IMR-90 (cell line): ENCODE measurements at regions not wholly inside any gene's neighbourhood (a gene's known extent, or its start where the extent isn't known, plus 50 kb on each side); places are given as distances from the start of the nearest gene placed in this dataset.

Experiments used
- ATAC-seq: fragments of 200-7000 bp; cut with Tn5 transposase; 2 replicates; pipeline ENCODE4 v1.9.1; 2020; ENCODE audit warnings: low read depth, mild to moderate bottlenecking, moderate library complexity
- BruUV-seq: library from RNA; stranded (reverse); fragments of 400-500 nt; replicated peaks from 2 replicates; lab custom pipeline; 2021; lab: Mats Ljungman, UMichigan
- CTCF ChIA-PET: fragments of 300-600 bp; formaldehyde crosslinking; extraction: SDS; loops from one replicate; lab custom pipeline; 2021; ENCODE audit warnings: antibody characterized with exemption; lab: Yijun Ruan, JAX
- POLR2A ChIA-PET: fragments of 300-600 bp; sonication (Branson Sonifier 250); formaldehyde crosslinking; loops from one replicate; lab custom pipeline; 2022; ENCODE audit warnings: antibody characterized with exemption; ENCODE audit not compliant: unreplicated experiment; lab: Charles Lee
- DNase-seq: peaks from one replicate; pipeline ENCODE4 v3.0.0; 2013
- H2AFZ ChIP-seq: replicated peaks from 2 replicates; pipeline ENCODE3; 2013; ENCODE audit warnings: low read length, mild to moderate bottlenecking; ENCODE audit not compliant: poor library complexity
- H2AK5ac ChIP-seq: 2 replicates; pipeline ENCODE4 v1.6.1; 2013; ENCODE audit warnings: low read depth, low read length, inconsistent platforms
- H2AK9ac ChIP-seq: replicated peaks from 2 replicates; pipeline ENCODE3; 2013; ENCODE audit warnings: mild to moderate bottlenecking, low read depth, low read length, moderate library complexity; ENCODE audit not compliant: poor library complexity
- H2BK120ac ChIP-seq: 2 replicates; pipeline ENCODE4 v1.6.1; 2013; ENCODE audit warnings: low read depth, low read length, inconsistent platforms
- H2BK15ac ChIP-seq: 3 replicates; pipeline ENCODE4 v1.6.1; 2013; ENCODE audit warnings: low read depth, low read length, inconsistent platforms
- H2BK20ac ChIP-seq: 2 replicates; pipeline ENCODE4 v1.6.1; 2013; ENCODE audit warnings: low read depth, mild to moderate bottlenecking, inconsistent platforms, low read length, moderate library complexity
- H2BK5ac ChIP-seq: 2 replicates; pipeline ENCODE4 v1.6.1; 2013; ENCODE audit warnings: mild to moderate bottlenecking, low read depth, low read length, inconsistent platforms; ENCODE audit not compliant: poor library complexity, severe bottlenecking
- H3K14ac ChIP-seq: replicated peaks from 2 replicates; pipeline ENCODE4 v1.6.1; 2013; ENCODE audit warnings: low read depth, low read length, inconsistent platforms
- H3K18ac ChIP-seq: 2 replicates; pipeline ENCODE4 v1.6.1; 2013; ENCODE audit warnings: low read depth, low read length, control low read depth
- H3K23ac ChIP-seq: 2 replicates; pipeline ENCODE4 v1.6.1; 2013; ENCODE audit warnings: low read depth, low read length, inconsistent platforms
- H3K27ac ChIP-seq: 2 replicates; pipeline ENCODE4 v1.5.1; 2013; ENCODE audit warnings: mild to moderate bottlenecking, control low read depth, low read length; ENCODE audit not compliant: insufficient read depth
- H3K27me3 ChIP-seq: 2 replicates; pipeline ENCODE4 v1.6.1; 2013; ENCODE audit warnings: low read length; ENCODE audit not compliant: control insufficient read depth, insufficient read depth
- H3K36me3 ChIP-seq: 2 replicates; pipeline ENCODE4 v1.6.1; 2013; ENCODE audit warnings: low read length, mixed read lengths; ENCODE audit not compliant: control insufficient read depth, insufficient read depth
- H3K4ac ChIP-seq: 2 replicates; pipeline ENCODE4 v1.6.1; 2013; ENCODE audit warnings: low read depth, low read length, inconsistent platforms
- H3K4me1 ChIP-seq: 2 replicates; pipeline ENCODE4 v1.6.1; 2013; ENCODE audit warnings: low read length, mixed read lengths; ENCODE audit not compliant: control insufficient read depth, insufficient read depth
- H3K4me2 ChIP-seq: 2 replicates; pipeline ENCODE4 v1.6.1; 2013; ENCODE audit warnings: low read depth, mild to moderate bottlenecking, control low read depth, low read length, moderate library complexity
- H3K4me3 ChIP-seq: 2 replicates; pipeline ENCODE4 v1.5.1; 2013; ENCODE audit warnings: low read depth, mild to moderate bottlenecking, control low read depth, low read length, moderate library complexity; ENCODE audit not compliant: insufficient read depth
- H3K56ac ChIP-seq: 2 replicates; pipeline ENCODE4 v1.6.1; 2013; ENCODE audit warnings: low read length, inconsistent platforms; ENCODE audit not compliant: insufficient read depth; ENCODE audit errors: extremely low read depth
- H3K79me1 ChIP-seq, 2 experiments: 2 replicates each; pipeline ENCODE4 v1.6.1; 2013; ENCODE audit warnings: low read length in 2 of 2, inconsistent platforms in 1 of 2, low read depth in 1 of 2
- H3K9ac ChIP-seq: 2 replicates; pipeline ENCODE4 v1.6.1; 2013; ENCODE audit warnings: low read depth, low read length, control low read depth
- H3K9me1 ChIP-seq: 2 replicates; pipeline ENCODE4 v1.6.1; 2013; ENCODE audit warnings: low read length, inconsistent platforms; ENCODE audit not compliant: insufficient read depth
- H3K9me3 ChIP-seq: 2 replicates; pipeline ENCODE4 v1.6.1; 2013; ENCODE audit warnings: low read length; ENCODE audit not compliant: control insufficient read depth, insufficient read depth
- H4K20me1 ChIP-seq: 2 replicates; pipeline ENCODE4 v1.6.1; 2013; ENCODE audit warnings: low read length, inconsistent platforms; ENCODE audit not compliant: insufficient read depth
- H4K5ac ChIP-seq: 2 replicates; pipeline ENCODE4 v1.6.1; 2013; ENCODE audit warnings: mild to moderate bottlenecking, low read depth, low read length, control low read depth
- H4K8ac ChIP-seq, 2 experiments: 2 replicates each; pipeline ENCODE4 v1.6.1; 2013; ENCODE audit warnings: low read depth in 2 of 2, low read length in 2 of 2, control low read depth in 1 of 2, inconsistent platforms in 1 of 2
- H4K91ac ChIP-seq: 2 replicates; pipeline ENCODE4 v1.6.1; 2013; ENCODE audit warnings: low read depth, low read length, inconsistent platforms; ENCODE audit not compliant: insufficient read depth
- CEBPB ChIP-seq: IDR thresholded peaks from 2 replicates; pipeline ENCODE4 v1.6.1; 2012; ENCODE audit warnings: low read depth, low read length, improper control_type of control experiment
- CHD1 ChIP-seq: IDR thresholded peaks from 2 replicates; pipeline ENCODE4 v1.6.1; 2012; ENCODE audit warnings: low read depth, low read length, improper control_type of control experiment
- MAFK ChIP-seq: IDR thresholded peaks from 2 replicates; pipeline ENCODE4 v1.6.1; 2012; ENCODE audit warnings: low read depth, low read length, improper control_type of control experiment
- WGBS, 2 experiments: methylation state at CpG; one replicate each; pipeline versions ENCODE4 v1.1.5 to v1.1.7; 2013; ENCODE audit warnings: missing lambda C conversion rate in 2 of 2; ENCODE audit not compliant: insufficient read length in 1 of 2; ENCODE audit errors: extremely low coverage in 2 of 2; 5-methylcytosine and 5-hydroxymethylcytosine counted together
- dilution Hi-C: fragments of 300-500 bp; cut with HindIII; formaldehyde crosslinking; loops from one replicate; pipeline ENCODE4 v1.14.3; 2018; ENCODE audit warnings: low sequenced_read_pairs; ENCODE audit not compliant: unreplicated experiment
- in situ Hi-C: fragments of 300-500 bp; cut with MboI; formaldehyde crosslinking; loops from 3 replicates; pipeline ENCODE4 v1.14.3; 2019; ENCODE audit warnings: low sequenced_read_pairs, inconsistent platforms, mixed read lengths
- intact Hi-C: fragments of 100-400 bp; cut with micrococcal nuclease; formaldehyde crosslinking; loops from 2 replicates; pipeline ENCODE4 v1.10.0; 2022

GRCh38 chr3:27573780-27574437 lies 89.7 kb upstream of the SLC4A7 start:
- Histone ChIP-seq H3K18ac (no peak overlapping the region), H2AK5ac (no peak overlapping the region), H3K9me3 (no peaks in the 10 kb centered on the region), H3K56ac (no peak overlapping the region), H2BK120ac (0 out of 2 replicates have a peak overlapping the region, but pooled peaks have one; percentile 20), H3K4me2 (no peak overlapping the region), H4K5ac (no peak overlapping the region), H2BK15ac (no peak overlapping the region), H3K9ac (no peak overlapping the region), H4K91ac (no peak overlapping the region), H3K14ac (no peak overlapping the region), H3K23ac (no peak overlapping the region), H4K8ac (no peak overlapping the region), H3K4me3 (no peak overlapping the region), H3K36me3 (no peaks in the 10 kb centered on the region), H3K27me3 (no peaks in the 10 kb centered on the region), H3K79me1 (no peaks in the 10 kb centered on the region), H3K4me1 (peaks cover 2% of the 10 kb centered on the region; the same call in 1 of the 2 replicates), H4K20me1 (no peaks in the 10 kb centered on the region), H2AFZ (no peak overlapping the region), H3K9me1 (no peaks in the 10 kb centered on the region), H3K27ac (no peak overlapping the region), H3K4ac (no peak overlapping the region), H2AK9ac (no peak overlapping the region), H2BK20ac (peak overlapping the region; percentile 39; the same call in 1 of the 2 replicates), H2BK5ac (no peak overlapping the region)
- BruUV-seq = no TSS peak
- TF ChIP-seq CEBPB (peak; percentile 9; the same call in 1 of the 2 replicates), CHD1 (no peak), MAFK (no peak)
- dilution Hi-C loops = no loop called here
- POLR2A ChIA-PET = no interaction called here
- peak; percentile 52 for DNase-seq
- CTCF ChIA-PET = interaction anchor here (0.5 to 1.1 kb wide), 3 partner anchors 19 to 39 kb away, joined by 3 to 5 read pairs (median 4); no protein-coding TSS in a partner anchor
- in situ Hi-C loops = no loop called here
- intact Hi-C loops = no loop called here
- ATAC-seq = peak; percentile 70
- no CpG with 5 or more reads among the region's 5 CpGs for WGBS, 2 experiments
